NCI-H2081 (cell line): ENCODE measurements at regions not wholly inside any gene's neighbourhood (a gene's known extent, or its start where the extent isn't known, plus 50 kb on each side); places are given as distances from the start of the nearest gene placed in this dataset.
"Not testable (repeated sequence)": the region's sequence is repeated elsewhere in the genome, so short reads cannot be mapped to it uniquely, and the experiment has no call there.

ENCODE experiments used
- DNase-seq, 2 experiments: peaks; one replicate each; lab custom pipeline; 2025; lab: John Stamatoyannopoulos, UW

DNA sequence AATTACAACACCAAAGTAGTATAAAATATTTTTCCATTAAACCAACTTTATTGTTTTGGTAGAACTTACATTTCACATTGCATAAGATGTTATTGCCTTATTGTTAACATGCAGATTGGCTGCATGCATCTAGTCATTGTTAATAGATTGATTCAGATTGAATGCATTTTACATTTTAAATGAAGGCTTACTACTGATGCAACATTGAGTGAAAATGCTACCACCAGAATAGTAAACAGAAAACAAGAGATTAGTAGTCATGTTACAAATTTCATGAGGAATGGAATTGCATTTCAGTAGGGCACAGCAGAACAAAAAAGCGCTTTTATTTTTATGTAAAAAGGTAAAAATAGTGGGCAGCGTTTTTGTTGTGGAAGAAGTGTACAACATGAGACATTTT lies 298.3 kb downstream of the ARL4A start:
- DNase-seq: no peak

DNA sequence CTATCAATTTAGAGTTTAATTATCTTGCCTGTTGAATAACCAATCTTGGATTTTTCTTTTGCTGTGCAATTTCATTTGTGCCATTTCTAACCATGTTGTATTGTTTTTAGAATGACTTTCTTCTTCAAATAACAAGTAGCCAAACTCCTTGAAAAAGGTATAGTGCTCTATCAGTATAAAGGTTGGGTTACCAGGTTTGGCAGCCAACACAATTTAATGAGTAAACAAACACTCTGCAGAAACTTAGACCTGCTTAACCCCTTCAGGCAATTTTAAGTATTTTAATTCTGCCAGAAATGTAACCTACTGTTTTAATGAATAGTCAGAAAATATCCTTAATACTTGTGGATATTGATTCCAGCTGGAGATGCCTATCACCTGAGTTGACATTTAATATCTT lies 299.8 kb downstream of the ARL4A start:
- no peak for DNase-seq

DNA sequence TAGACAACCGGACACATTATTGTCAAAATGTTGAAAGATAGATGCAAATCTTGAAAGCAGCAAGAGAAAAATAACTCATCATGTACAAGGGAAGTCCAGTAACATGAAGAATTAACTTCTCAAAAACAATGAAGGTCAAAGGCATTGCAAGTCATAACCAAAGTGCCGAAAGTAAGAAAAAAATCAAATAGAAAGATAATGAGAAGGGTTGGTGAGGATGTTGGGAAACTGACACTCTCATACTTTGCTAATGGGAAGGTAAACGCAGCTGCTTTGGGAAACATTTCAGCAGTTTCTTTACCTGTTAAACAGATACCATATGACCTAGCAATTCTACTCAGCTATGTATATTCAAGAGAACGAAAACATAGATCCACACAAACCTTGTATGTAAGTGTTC lies 303.0 kb downstream of the ARL4A start:
- no peak for DNase-seq

DNA sequence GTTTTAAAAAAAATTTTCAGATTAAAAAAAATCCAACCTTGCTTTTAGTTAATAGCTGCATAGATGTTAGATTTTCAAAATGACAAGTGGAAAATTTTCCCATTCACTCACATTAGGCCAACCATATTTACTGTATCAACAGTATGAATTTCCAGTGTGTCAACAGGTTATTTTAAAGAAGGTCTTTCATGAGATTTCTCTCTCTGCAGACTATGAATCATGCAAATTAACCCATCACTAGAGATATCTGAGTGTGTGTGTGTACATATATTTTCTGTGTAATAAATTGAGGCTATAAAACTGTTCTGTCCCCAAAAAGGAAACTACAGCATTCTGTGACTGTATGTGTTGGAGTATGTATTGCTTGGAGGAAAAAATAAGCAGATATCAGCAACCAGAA lies 305.6 kb downstream of the ARL4A start:
- peak in 1 of 2 experiments; percentile 3 for DNase-seq

DNA sequence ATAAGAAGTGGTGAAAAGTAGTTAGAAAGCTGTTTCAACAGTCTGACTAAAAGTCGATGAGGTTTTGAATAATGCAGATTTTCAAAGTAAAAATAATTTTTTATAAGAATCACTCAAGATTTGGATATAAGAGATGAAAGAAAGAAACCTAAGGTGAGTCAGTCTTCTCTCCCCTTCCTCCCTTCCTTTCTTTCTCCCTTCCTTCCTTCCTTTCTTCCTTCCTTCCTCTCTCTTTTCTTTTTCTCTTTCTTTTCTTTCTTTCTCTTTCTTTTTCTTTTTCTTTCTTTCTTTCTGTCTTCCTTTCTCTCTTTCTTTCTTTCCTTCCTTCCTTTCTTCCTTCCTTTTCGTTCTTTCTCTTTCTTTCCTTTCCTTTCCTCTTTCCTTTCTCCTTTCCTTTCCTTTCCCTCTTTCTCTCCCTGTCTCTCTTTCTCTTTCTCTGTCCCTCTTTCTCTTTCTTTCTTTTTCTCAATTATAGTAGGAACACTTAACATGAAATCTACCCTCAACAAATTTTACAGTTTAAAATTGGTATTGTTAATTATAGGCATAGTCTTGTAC lies 308.6 kb downstream of the ARL4A start:
- DNase-seq: no peak

DNA sequence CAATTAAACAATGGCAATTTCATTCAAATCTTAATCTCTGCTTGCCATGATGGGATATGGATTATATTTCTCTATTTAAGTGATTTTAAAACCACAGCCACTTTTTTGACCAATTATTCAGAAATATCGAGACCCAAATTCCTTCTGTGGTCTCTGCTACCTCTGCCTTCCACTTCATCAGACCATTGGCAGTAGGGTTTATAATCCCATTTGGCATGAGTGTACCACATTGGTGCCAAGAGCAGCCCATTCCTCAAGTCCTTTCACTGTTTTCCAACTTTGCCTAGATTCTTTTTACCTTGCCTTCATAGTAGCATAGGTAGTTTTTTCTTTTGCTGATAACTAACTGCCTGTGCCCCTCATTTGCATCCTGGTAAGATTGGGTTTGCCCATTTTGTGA lies 319.9 kb downstream of the ARL4A start:
- no peak for DNase-seq

DNA sequence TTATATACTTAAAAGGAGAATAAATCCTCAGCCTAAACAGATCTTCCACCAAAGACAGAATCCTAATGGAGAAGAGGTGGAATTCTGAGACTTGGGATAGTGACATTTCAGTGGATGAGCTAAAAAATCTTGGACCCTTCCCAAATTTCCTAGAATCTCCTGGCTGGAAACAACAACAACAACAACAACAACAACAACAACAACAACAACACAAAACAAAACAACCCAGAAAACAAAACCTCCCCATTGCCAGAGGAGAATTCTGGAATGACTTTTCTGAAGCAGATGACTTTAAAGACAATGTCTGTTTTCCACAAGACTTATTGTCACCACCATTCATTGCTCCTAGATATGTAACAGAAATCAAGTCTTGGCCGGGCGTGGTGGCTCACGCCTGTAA lies 322.1 kb downstream of the ARL4A start:
- no peak for DNase-seq

DNA sequence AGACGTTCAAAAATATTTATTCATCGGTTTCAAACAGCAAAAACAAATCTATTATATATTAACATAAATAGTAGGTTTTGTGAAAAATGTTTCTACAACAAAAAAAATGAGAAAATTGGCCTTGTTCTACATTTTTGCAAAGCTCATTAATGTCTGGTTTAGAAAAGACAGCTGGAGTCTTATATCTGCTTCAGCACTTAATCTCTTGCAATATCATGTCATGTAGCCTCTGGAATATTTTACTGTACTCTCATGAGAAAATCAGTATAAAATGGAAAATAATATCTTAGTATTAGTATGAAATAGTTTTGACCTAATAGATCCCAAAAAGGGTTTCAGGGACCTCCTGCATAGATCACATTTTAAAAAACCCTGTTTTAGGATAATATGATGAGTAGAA lies 326.6 kb downstream of the ARL4A start:
- no peak for DNase-seq

DNA sequence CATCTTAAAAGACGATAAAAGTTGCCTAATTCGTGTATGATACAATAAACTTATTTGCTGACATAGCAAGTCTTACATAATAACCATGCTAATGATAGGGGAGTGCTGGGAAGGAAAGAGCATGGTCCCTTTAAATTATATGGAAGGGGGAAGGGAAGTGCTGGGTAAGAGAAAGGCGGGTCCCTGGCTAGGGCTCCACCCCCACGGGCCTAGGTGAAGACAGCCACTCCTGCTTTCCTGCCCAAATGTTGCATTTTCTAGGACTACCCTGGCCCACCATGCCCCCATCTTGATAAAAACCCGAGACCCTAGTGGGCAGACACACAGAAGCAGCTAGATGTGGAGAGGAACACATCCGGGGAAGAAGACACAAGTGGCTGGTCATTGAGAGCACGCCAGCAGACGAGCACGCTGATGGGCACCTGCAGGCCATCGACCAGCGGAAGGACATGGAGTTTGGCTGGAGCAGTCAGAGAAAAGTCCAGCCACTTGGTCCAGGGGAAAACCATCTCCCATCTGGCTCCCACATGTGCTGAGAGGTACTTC lies 328.7 kb downstream of the ARL4A start:
- DNase-seq: no peak

DNA sequence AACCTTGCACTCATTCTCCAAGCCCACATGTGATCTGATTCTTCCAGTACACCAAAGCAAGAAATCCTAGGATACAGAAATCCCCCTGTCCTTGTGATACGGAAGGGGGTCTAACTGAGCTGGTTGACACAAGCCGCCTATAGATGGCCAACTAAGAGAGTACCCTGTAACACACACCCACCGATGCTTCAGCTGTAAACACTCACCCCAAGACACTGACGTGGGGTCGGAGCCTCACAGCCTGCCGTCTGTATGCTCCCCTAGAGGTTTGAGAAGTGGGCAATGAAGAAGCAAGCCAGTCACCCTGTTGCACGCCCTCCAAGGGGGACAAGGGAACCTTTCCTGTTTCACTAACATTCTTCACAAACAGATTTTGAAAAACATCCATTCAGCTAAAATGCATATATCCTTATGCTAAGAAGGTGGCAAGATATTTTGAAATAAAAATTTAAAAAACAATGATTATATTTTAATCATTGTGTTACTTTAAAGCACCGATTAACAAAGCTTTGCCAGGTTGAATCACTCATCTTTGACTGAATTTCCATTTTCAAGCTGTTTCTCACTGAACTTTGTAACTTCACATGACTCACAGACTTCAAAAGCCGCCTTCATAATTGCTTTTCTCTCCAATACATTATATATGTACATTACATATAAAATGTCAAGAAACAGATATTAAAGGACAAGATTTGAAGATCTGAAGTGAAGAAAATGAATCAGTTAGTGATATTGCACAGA lies 329.3 kb downstream of the ARL4A start:
- no peak for DNase-seq

DNA sequence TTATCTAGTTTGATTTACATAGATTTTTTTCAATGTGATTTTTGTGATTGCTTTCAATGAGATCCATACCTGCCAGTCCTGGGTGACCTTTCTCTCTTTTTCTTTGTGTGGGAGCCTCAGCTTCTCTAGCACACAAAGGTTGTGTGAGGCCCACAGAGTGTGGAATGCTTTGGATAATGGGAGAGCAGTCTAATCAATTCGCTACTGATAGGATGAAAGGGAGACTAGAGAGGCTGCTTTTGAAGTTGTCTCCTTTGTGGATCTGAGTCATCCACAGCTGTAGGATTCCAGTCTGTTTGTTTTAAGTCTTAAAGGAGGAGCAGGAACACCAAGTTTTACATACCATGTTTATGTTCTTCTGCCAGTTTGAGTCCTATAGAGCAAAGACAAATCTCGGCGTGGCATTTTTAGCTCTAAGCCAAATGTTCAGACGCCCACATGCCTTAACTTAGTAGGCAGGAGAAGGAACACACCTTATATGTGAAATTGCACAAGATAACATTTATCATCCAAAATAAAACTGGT lies 330.0 kb downstream of the ARL4A start:
- no peak for DNase-seq

DNA sequence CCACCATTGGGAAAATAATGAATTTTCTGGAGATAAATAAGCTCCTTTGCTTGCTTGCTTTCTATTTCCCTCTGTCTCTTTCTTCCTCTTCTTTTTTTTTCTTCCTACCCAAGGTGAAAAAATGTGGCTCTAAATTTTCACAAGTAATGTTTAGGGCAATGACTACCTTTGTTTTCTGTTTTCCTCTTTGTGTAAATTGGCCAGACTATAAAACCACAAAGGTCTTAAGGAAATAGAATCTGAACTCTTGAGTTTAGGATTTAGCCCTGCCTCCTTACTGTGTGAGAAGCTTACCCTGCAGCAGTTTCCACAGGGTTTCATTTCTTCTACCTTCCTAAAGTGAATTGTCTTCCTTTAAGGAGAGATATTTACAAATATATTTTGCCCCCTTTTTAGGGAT lies 330.4 kb downstream of the ARL4A start:
- DNase-seq: no peak

DNA sequence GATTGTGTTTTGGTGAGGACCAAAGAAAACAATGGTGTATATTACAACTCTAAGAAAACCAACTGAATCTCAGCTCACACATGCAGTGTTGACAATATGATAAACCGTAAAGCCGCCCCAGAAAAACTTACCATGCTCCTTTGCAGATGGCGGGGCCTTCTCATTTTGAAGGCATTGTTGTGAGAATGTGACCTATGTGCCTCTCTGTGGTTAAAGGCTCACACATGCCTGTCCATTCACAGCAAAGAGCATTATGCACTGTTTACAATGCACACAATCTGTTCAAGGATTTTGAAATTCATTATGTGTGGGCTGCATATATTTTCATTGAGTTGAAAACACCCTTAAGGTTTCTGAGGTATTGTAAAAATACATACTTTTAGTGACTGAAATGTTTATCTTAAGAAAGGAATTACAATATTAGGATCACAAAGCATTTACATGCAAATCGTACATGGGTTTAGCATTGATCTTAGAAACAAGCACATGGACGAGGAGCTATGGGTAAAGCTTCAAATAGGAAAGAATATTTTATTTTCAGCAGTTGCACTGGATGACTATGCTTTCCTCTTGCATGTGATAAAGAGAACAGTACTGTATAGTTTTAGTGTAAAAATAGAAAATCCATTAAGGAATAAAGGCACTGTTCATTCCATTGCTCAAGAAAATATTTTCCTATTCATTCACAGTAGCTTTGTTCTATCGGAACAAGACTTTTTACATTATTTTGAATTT lies 334.3 kb downstream of the ARL4A start:
- DNase-seq: no peak

DNA sequence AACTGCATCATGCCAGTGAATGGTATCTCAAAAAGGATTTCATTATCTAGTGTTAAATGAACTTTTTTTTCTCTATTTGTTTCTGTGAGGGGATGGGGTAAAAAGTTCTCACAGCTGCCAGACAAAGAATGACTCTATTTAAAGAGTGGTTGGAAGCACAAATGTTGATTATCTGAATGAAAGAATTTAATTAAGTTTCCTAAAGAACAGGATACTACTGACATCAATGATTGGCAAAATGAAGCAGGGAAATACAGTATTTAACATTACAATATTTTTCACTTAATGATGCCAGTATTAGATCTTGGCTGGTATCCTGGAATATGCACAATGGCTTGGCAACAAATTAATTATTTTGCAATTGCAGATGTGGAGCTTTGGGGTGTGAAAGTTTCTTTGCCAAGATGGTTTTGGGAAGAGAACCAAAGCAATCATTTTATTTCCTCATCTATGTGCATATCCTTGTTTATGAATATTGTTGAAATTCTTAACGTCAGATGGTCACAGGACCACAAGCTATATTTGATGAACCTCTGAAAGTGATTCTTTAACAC lies 336.8 kb downstream of the ARL4A start:
- no peak for DNase-seq

DNA sequence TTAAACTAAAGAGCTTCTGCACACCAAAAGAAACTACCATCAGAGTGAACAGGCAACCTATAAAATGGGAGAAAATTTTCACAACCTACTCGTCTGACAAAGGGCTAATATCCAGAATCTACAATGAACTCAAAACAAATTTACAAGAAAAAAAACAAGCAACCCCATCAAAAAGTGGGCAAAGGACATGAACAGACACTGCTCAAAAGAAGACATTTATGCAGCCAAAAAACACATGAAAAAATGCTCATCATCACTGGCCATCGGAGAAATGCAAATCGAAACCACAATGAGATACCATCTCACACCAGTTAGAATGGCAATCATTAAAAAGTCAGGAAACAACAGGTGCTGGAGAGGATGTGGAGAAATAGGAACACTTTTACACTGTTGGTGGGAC lies 337.6 kb downstream of the ARL4A start:
- DNase-seq: not testable (repeated sequence)

DNA sequence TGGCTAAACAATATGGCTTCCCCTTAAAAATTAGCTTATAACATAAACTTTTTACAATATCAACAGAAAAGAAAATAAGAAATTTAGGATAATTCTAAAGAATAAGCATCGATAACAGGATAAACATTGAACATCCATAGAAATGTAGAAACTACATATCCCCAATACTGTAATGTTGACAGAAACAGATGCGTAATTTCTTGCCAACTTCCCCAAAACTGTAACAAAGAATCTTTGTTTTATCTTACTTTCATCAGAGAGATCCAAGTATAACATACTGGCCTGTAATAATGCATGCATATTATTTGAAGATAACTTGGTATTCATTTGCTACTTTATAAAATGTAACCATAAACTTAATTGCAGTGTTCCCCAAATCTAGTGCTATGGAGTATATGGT lies 339.9 kb downstream of the ARL4A start:
- no peak for DNase-seq

DNA sequence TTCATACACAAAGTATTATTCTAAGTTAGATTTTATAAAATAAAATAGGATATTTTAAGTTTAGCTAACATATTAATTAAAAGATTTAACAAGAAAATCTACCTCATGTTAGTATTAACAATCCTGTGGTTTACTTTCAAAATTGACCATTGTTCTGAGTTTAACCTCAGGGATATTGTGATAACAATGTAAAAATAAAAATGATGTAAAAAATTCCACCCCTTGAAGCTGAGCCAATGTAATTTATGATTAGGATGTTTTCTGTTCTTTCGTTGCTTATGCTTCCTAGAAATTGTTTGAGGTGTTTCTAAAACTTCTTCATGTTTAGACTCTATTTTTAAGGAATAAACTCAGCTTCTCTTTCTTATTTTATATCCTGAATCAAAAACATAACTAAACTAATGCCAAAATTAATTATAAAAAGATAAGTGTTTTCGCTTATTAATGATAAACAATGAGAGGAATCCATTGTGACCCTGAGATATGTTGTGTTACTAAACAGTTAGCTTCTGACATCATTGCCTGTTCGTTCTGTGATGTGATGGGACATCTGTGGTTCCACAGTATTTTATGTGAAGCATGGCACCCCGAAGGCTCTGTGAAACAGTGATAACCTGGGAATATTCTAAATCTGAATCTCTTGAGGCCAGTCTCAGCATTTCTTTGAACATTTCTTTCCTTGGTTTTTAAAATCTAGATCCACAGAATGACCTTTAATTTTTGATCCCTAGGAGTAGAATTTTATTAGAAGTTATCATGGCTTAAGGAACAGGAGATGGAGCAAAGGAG lies 340.8 kb downstream of the ARL4A start:
- no peak for DNase-seq

DNA sequence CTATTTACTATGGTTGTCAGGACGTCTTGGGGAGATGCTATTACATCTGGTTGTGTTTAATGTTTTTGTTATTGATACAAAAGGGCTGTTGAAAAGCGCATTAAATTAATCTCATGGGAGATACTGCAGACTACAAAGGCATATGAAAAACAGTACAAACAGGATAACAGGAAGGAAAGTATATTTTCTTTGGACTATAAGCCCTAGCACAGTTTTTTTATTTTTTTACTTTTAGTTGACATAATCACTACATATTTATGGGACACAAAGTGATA lies 341.3 kb downstream of the ARL4A start:
- no peak for DNase-seq

DNA sequence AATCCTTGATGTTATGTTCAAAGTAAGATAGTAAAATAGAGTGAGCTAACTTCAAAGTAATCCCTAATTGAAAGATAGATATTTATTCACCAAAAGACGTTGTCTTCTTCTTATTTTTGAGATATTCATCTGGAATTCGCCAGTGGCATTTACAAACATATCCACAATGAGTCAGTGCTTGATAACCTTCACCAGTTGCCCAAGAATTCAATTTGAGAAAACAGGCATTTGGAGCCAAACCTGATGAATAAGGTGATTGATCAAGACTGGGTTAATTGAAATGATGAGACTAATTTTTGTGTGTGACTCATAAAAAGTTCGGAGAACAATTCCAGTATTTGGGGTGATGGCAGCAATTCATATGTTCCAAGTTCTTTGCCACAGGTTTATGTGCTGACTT lies 344.0 kb downstream of the ARL4A start:
- no peak for DNase-seq

DNA sequence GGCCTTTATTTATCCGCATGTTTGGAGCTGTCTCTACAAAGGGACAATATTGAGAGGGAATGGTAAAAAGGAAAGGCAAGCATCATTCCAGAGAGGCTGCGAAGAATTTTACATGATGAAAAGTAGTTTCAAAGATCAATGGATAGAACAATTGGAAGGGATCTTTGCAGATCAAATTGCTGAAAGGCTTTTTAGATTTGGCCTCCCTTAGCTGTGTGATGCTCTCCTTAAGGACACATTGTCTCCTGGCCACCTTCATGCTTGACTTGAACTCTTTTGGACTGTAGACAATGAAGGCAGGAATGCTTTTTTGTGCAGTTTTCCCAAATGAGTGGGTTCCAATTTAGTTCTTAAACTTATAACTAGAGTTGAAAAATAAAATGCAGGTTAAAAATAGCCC lies 344.7 kb downstream of the ARL4A start:
- DNase-seq: no peak

DNA sequence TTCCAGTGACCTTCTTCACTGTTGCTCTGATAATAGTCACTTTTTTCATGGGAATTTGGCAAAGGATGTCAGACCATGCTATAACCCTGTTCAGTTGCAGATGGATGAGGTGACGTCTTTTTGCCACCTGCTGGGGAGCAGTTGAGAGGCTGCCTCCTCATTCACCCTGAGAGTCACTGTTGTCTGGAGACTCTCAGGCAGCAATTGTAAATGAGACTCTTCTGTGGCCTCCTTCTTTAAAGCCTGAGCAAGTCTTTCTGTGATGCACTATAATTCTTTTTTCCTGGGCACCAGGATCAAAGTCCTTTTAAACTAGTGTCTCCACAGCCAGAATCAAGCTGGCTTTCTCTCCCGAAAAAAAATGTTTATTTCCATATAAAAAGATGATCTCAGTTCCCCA lies 345.1 kb downstream of the ARL4A start:
- no peak for DNase-seq

DNA sequence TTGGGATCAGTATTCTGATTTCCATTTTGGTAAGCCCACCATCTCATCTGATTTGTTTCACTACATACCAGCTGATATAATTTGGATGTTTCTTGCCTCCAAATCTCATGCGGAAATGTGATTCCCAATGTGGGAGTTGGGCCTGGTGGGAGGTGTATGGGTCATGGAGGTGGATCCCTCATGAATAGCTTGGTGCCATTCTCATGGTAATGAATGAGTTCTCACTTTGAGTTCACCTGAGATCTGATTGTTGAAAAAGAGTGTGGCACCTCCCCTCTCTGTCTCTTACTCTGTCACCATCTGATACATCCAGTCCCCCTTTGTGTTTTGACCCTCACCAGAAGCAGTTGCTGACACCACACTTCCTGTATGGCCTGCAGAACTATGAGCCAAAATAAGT lies 347.3 kb downstream of the ARL4A start:
- no peak for DNase-seq
